MCF 10A (cell line): ENCODE measurements at regions not wholly inside any gene's neighbourhood (a gene's known extent, or its start where the extent isn't known, plus 50 kb on each side); places are given as distances from the start of the nearest gene placed in this dataset.

ENCODE experiments used
- BruUV-seq: library from RNA; stranded (reverse); fragments of 400-500 nt; replicated peaks from 2 replicates; lab custom pipeline; 2021; lab: Mats Ljungman, UMichigan
- CTCF ChIA-PET: fragments of 300-600 bp; sonication (Branson Sonifier 250); formaldehyde crosslinking; extraction: SDS; loops from one replicate; lab custom pipeline; 2021; ENCODE audit warnings: antibody characterized with exemption, inconsistent platforms; lab: Yijun Ruan, JAX
- POLR2A ChIA-PET: fragments of 300-600, 350-650 bp; sonication (Branson Sonifier 250); formaldehyde crosslinking; extraction: SDS; loops from one replicate; lab custom pipeline; 2020; ENCODE audit warnings: antibody characterized with exemption, inconsistent platforms; lab: Yijun Ruan, JAX
- DNase-seq: peaks from one replicate; pipeline ENCODE4 v3.0.0-alpha.2; 2018; ENCODE audit not compliant: unreplicated experiment
- H3K27ac Mint-ChIP-seq: one replicate; pipeline ENCODE4 v1.8.0; 2022; ENCODE audit warnings: mild to moderate bottlenecking, low read depth, mixed read lengths; ENCODE audit not compliant: unreplicated experiment
- H3K27me3 Mint-ChIP-seq: one replicate; pipeline ENCODE4 v1.8.0; 2022; ENCODE audit warnings: mixed read lengths; ENCODE audit not compliant: insufficient read depth, unreplicated experiment
- H3K36me3 Mint-ChIP-seq: one replicate; pipeline ENCODE4 v1.8.0; 2022; ENCODE audit warnings: mild to moderate bottlenecking, moderate library complexity, mixed read lengths; ENCODE audit not compliant: insufficient read depth, unreplicated experiment
- H3K4me1 Mint-ChIP-seq: one replicate; pipeline ENCODE4 v1.8.0; 2022; ENCODE audit warnings: mixed read lengths; ENCODE audit not compliant: insufficient read depth, unreplicated experiment
- H3K4me3 Mint-ChIP-seq: one replicate; pipeline ENCODE4 v1.8.0; 2022; ENCODE audit warnings: mild to moderate bottlenecking, moderate library complexity, mixed read lengths; ENCODE audit not compliant: unreplicated experiment
- H3K9me3 Mint-ChIP-seq: one replicate; pipeline ENCODE4 v1.8.0; 2022; ENCODE audit warnings: mixed read lengths; ENCODE audit not compliant: unreplicated experiment
- CTCF ChIP-seq: fragments of 200-600 bp; IDR thresholded peaks from one replicate; pipeline ENCODE4 v1.8.0; 2022; ENCODE audit warnings: antibody characterized with exemption, mild to moderate bottlenecking; ENCODE audit not compliant: unreplicated experiment
- intact Hi-C: fragments of 100-400 bp; cut with micrococcal nuclease; formaldehyde crosslinking; loops from 2 replicates; pipeline ENCODE4 v1.14.1; 2022

GRCh38 chr4:14529653-14530052 lies 472.6 kb upstream of the CPEB2 start:
- POLR2A ChIA-PET: interaction anchor here (1.1 kb wide), 1 partner anchor 42 kb away, joined by 3 read pairs; no protein-coding TSS in a partner anchor
- CTCF ChIA-PET: no interaction called here
- no peaks in the 10 kb centered on the region for H3K36me3 Mint-ChIP-seq
- no TSS peak for BruUV-seq
- intact Hi-C loops: no loop called here
- H3K27me3 Mint-ChIP-seq: no peaks in the 10 kb centered on the region
- DNase-seq: peak; percentile 17
- no peaks in the 10 kb centered on the region for H3K9me3 Mint-ChIP-seq
- H3K4me3 Mint-ChIP-seq: no peak overlapping the region
- H3K4me1 Mint-ChIP-seq: peaks cover 13% of the 10 kb centered on the region
- H3K27ac Mint-ChIP-seq: no peak overlapping the region
- TF ChIP-seq CTCF: no peak

GRCh38 chr4:14532436-14532835 lies 469.8 kb upstream of the CPEB2 start:
- CTCF ChIA-PET: no interaction called here
- intact Hi-C loops: no loop called here
- Mint-ChIP-seq H3K4me3 (no peak overlapping the region), H3K9me3 (no peaks in the 10 kb centered on the region), H3K27me3 (no peaks in the 10 kb centered on the region), H3K36me3 (no peaks in the 10 kb centered on the region), H3K4me1 (peaks cover 13% of the 10 kb centered on the region), H3K27ac (no peak overlapping the region)
- POLR2A ChIA-PET: no interaction called here
- BruUV-seq: no TSS peak
- no peak for TF ChIP-seq CTCF
- DNase-seq: no peak

GRCh38 chr4:14539246-14539645 lies 463.0 kb upstream of the CPEB2 start:
- POLR2A ChIA-PET: no interaction called here
- no peak for TF ChIP-seq CTCF
- no peaks in the 10 kb centered on the region for H3K4me1 Mint-ChIP-seq
- no peak overlapping the region for H3K4me3 Mint-ChIP-seq
- H3K36me3 Mint-ChIP-seq: no peaks in the 10 kb centered on the region
- BruUV-seq: no TSS peak
- no peak overlapping the region for H3K27ac Mint-ChIP-seq
- CTCF ChIA-PET: no interaction called here
- intact Hi-C loops: no loop called here
- peak; percentile 27 for DNase-seq
- no peaks in the 10 kb centered on the region for H3K27me3 Mint-ChIP-seq
- H3K9me3 Mint-ChIP-seq: no peaks in the 10 kb centered on the region

- no peak for DNase-seq
- no TSS peak for BruUV-seq
- H3K9me3 Mint-ChIP-seq: no peaks in the 10 kb centered on the region
- CTCF ChIA-PET: no interaction called here
- no peak overlapping the region for H3K27ac Mint-ChIP-seq
- H3K36me3 Mint-ChIP-seq: no peaks in the 10 kb centered on the region
- POLR2A ChIA-PET: no interaction called here
- no peaks in the 10 kb centered on the region for H3K4me1 Mint-ChIP-seq
- no peak for TF ChIP-seq CTCF
- intact Hi-C loops: no loop called here
- H3K27me3 Mint-ChIP-seq: no peaks in the 10 kb centered on the region
- no peak overlapping the region for H3K4me3 Mint-ChIP-seq
Measured at GRCh38 chr4:14545163-14545562, 457.1 kb upstream of the CPEB2 start.
